GM12878 (cell line): ENCODE measurements at regions not wholly inside any gene's neighbourhood (a gene's known extent, or its start where the extent isn't known, plus 50 kb on each side); places are given as distances from the start of the nearest gene placed in this dataset.

ENCODE experiments used
- KDM1A ChIP-seq: fragments of 200-600 bp; sonication (generic); IDR thresholded peaks from 2 replicates; pipeline ENCODE4 v1.6.1; 2016; ENCODE audit warnings: borderline replicate concordance
- MTA3 ChIP-seq: IDR thresholded peaks from 2 replicates; pipeline ENCODE4 v1.6.1; 2012; ENCODE audit warnings: low read length, inconsistent platforms, borderline replicate concordance
- NR2C2 ChIP-seq: IDR thresholded peaks from 2 replicates; pipeline ENCODE4 v1.6.1; 2011; ENCODE audit warnings: borderline replicate concordance, low read depth; ENCODE audit not compliant: control insufficient read depth, insufficient read length
- POLR2AphosphoS5 ChIP-seq: IDR thresholded peaks from 2 replicates; pipeline ENCODE4 v1.6.1; 2011; ENCODE audit warnings: mild to moderate bottlenecking, low read length, inconsistent platforms
- SMC3 ChIP-seq: IDR thresholded peaks from 2 replicates; pipeline ENCODE4 v1.6.1; 2011; ENCODE audit warnings: low read length, improper control_type of control experiment, borderline replicate concordance
- TAF1 ChIP-seq: IDR thresholded peaks from 2 replicates; pipeline ENCODE4 v1.6.1; 2011; ENCODE audit warnings: mild to moderate bottlenecking, low read depth, low read length, borderline replicate concordance
- ZBED1 ChIP-seq: IDR thresholded peaks from 2 replicates; pipeline ENCODE4 v1.6.1; 2016; ENCODE audit warnings: borderline replicate concordance

DNA sequence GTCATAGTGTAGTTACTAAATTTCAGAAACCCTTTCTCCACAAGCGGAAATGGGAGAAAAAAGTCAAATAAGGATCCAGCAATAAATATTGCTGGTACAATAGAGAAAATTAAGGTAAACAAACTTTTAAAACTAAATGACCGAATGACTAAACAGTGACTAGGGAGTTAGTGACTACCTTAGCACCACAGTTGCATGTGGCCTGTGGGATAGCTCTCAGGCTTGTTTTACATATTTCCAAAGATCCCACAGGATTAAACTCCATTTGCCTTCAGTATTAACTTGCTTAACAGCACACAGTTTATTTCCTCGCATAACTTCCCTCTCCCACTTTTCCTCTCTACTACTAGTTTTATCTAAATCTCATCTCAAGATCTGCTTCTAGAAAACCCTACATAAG, 824.3 kb upstream of the KLHL1 start:
- TF ChIP-seq MTA3, result no peak
- TF ChIP-seq TAF1, result no peak
- no peak for TF ChIP-seq SMC3
- TF ChIP-seq POLR2AphosphoS5, result no peak
- TF ChIP-seq KDM1A, result no peak
- TF ChIP-seq NR2C2, result no peak
- TF ChIP-seq ZBED1, result no peak
